GM19238 (cell line): ENCODE measurements at regions not wholly inside any gene's neighbourhood (a gene's known extent, or its start where the extent isn't known, plus 50 kb on each side); places are given as distances from the start of the nearest gene placed in this dataset.

Source experiments
- DNase-seq: peaks from one replicate; pipeline ENCODE4 v3.0.0; 2011; ENCODE audit warnings: low spot score; ENCODE audit not compliant: insufficient read length

GRCh38 chr3:194967151-194968117 lies 281.8 kb downstream of the FAM43A start:
- DNase-seq = no peak

GRCh38 chr3:194970066-194970465 lies 284.4 kb downstream of the FAM43A start:
- DNase-seq = no peak

- no peak for DNase-seq
These were observed 285.3 kb downstream of the FAM43A start for GRCh38 chr3:194971009-194971408.

GRCh38 chr3:194971965-194972364 lies 286.3 kb downstream of the FAM43A start:
- no peak for DNase-seq

GRCh38 chr3:194972641-194973040 lies 287.0 kb downstream of the FAM43A start:
- DNase-seq = no peak

GRCh38 chr3:194973366-194974000 lies 287.8 kb downstream of the FAM43A start:
- DNase-seq = no peak

- DNase-seq = no peak
These were observed 288.9 kb downstream of the FAM43A start for GRCh38 chr3:194974468-194975135.

- DNase-seq = no peak
These were observed 290.4 kb downstream of the FAM43A start for GRCh38 chr3:194976049-194976451.

GRCh38 chr3:194976874-194977273 lies 291.2 kb downstream of the FAM43A start:
- no peak for DNase-seq

- DNase-seq = no peak
These were observed 291.7 kb downstream of the FAM43A start for GRCh38 chr3:194977356-194977755.

- DNase-seq = no peak
These were observed 291.8 kb downstream of the XXYLT1 start for GRCh38 chr3:194979173-194979572.

- no peak for DNase-seq
These were observed 288.5 kb downstream of the XXYLT1 start for GRCh38 chr3:194982472-194982871.

- DNase-seq = no peak
These were observed 287.8 kb downstream of the XXYLT1 start for GRCh38 chr3:194983121-194983520.

GRCh38 chr3:194983620-194984019 lies 287.3 kb downstream of the XXYLT1 start:
- no peak for DNase-seq

- no peak for DNase-seq
These were observed 286.9 kb downstream of the XXYLT1 start for GRCh38 chr3:194984066-194984465.

GRCh38 chr3:194984622-194985021 lies 286.3 kb downstream of the XXYLT1 start:
- DNase-seq = no peak

GRCh38 chr3:194985031-194985578 lies 285.9 kb downstream of the XXYLT1 start:
- no peak for DNase-seq

- DNase-seq = no peak
These were observed 284.5 kb downstream of the XXYLT1 start for GRCh38 chr3:194986208-194987043.

- DNase-seq = no peak
These were observed 283.1 kb downstream of the XXYLT1 start for GRCh38 chr3:194987571-194988494.
